Activated B cell treated with CpG ODN at 0.5 μM for 24 hours (primary cell): ENCODE measurements at regions not wholly inside any gene's neighbourhood (a gene's known extent, or its start where the extent isn't known, plus 50 kb on each side); places are given as distances from the start of the nearest gene placed in this dataset.

Experiments
- ATAC-seq: fragments of 200-7000 bp; cut with Tn5 transposase; one replicate; pipeline ENCODE4 v1.10.0; 2021; ENCODE audit warnings: low read depth, mild to moderate bottlenecking, moderate library complexity
- CTCF ChIA-PET: fragments of 350-600 bp; sonication (Branson Sonifier 250); formaldehyde crosslinking; loops from one replicate; lab custom pipeline; 2021; ENCODE audit warnings: antibody characterized with exemption; lab: Charles Lee
- POLR2A ChIA-PET: fragments of 350-600 bp; sonication (Branson Sonifier 250); formaldehyde crosslinking; loops from one replicate; lab custom pipeline; 2021; ENCODE audit warnings: antibody characterized with exemption; lab: Charles Lee
- DNase-seq: peaks from one replicate; pipeline ENCODE4 v3.0.0; 2022
- H3K27ac Mint-ChIP-seq: one replicate; pipeline ENCODE4 v1.8.0; 2020; ENCODE audit warnings: mixed read lengths
- H3K27me3 Mint-ChIP-seq: one replicate; pipeline ENCODE4 v1.8.0; 2021; ENCODE audit warnings: mixed read lengths
- H3K36me3 Mint-ChIP-seq: one replicate; pipeline ENCODE4 v1.8.0; 2021; ENCODE audit warnings: low read depth, mixed read lengths
- H3K4me1 Mint-ChIP-seq: one replicate; pipeline ENCODE4 v1.8.0; 2021; ENCODE audit warnings: mixed read lengths
- H3K4me3 Mint-ChIP-seq: one replicate; pipeline ENCODE4 v1.8.0; 2020; ENCODE audit warnings: mild to moderate bottlenecking, mixed read lengths
- H3K9me3 Mint-ChIP-seq: one replicate; pipeline ENCODE4 v1.8.0; 2020; ENCODE audit warnings: mixed read lengths
- intact Hi-C: fragments of 100-400 bp; cut with micrococcal nuclease; formaldehyde crosslinking; loops from one replicate; pipeline ENCODE4 v1.15.1; 2024
- TF ChIP-seq, protein P1 (sequence below): fragments of 200-600 bp; IDR thresholded peaks from one replicate; pipeline ENCODE4 v1.8.0; 2022; ENCODE audit warnings: antibody characterized with exemption, mild to moderate bottlenecking

- intact Hi-C loops, result no loop called here
- peaks cover under 1% of the 10 kb centered on the region for H3K9me3 Mint-ChIP-seq
- ChIA-PET CTCF (no interaction called here), POLR2A (no interaction called here)
- DNase-seq (no peak), ATAC-seq (no peak)
- no peak overlapping the region for H3K27ac Mint-ChIP-seq
- peaks cover 3% of the 10 kb centered on the region for H3K4me1 Mint-ChIP-seq
- TF ChIP-seq, protein P1, sequence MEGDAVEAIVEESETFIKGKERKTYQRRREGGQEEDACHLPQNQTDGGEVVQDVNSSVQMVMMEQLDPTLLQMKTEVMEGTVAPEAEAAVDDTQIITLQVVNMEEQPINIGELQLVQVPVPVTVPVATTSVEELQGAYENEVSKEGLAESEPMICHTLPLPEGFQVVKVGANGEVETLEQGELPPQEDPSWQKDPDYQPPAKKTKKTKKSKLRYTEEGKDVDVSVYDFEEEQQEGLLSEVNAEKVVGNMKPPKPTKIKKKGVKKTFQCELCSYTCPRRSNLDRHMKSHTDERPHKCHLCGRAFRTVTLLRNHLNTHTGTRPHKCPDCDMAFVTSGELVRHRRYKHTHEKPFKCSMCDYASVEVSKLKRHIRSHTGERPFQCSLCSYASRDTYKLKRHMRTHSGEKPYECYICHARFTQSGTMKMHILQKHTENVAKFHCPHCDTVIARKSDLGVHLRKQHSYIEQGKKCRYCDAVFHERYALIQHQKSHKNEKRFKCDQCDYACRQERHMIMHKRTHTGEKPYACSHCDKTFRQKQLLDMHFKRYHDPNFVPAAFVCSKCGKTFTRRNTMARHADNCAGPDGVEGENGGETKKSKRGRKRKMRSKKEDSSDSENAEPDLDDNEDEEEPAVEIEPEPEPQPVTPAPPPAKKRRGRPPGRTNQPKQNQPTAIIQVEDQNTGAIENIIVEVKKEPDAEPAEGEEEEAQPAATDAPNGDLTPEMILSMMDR, result no peak
- no peaks in the 10 kb centered on the region for H3K27me3 Mint-ChIP-seq
- no peak overlapping the region for H3K4me3 Mint-ChIP-seq
- H3K36me3 Mint-ChIP-seq, result no peaks in the 10 kb centered on the region
These were observed 206.6 kb upstream of the SLC10A2 start for GRCh38 chr13:103272770-103273169.

- no peak for ATAC-seq
These were observed 197.2 kb upstream of the SLC10A2 start for GRCh38 chr13:103263448-103263847.

GRCh38 chr13:103255587-103256301 is 189.5 kb upstream of the SLC10A2 start:
- no peak for DNase-seq

More at GRCh38 chr13:103263448-103263847, 197.2 kb upstream of the SLC10A2 start:
- intact Hi-C loops, result no loop called here
- no peak overlapping the region for H3K4me3 Mint-ChIP-seq
- DNase-seq, result no peak
- H3K27me3 Mint-ChIP-seq, result no peaks in the 10 kb centered on the region
- H3K9me3 Mint-ChIP-seq, result peaks cover 26% of the 10 kb centered on the region
- ChIA-PET POLR2A (no interaction called here), CTCF (no interaction called here)
- H3K4me1 Mint-ChIP-seq, result no peaks in the 10 kb centered on the region
- no peaks in the 10 kb centered on the region for H3K36me3 Mint-ChIP-seq
- H3K27ac Mint-ChIP-seq, result no peak overlapping the region
- TF ChIP-seq, protein P1, result no peak

GRCh38 chr13:103250071-103250470 is 183.9 kb upstream of the SLC10A2 start:
- DNase-seq, result no peak
- Mint-ChIP-seq H3K36me3 (no peaks in the 10 kb centered on the region), H3K4me3 (no peak overlapping the region), H3K9me3 (peaks cover 4% of the 10 kb centered on the region), H3K27me3 (no peaks in the 10 kb centered on the region), H3K27ac (no peak overlapping the region), H3K4me1 (no peaks in the 10 kb centered on the region)
- ChIA-PET CTCF (no interaction called here), POLR2A (no interaction called here)
- TF ChIP-seq, protein P1, result no peak
- no peak for ATAC-seq
- intact Hi-C loops, result no loop called here

More at GRCh38 chr13:103255587-103256301, 189.5 kb upstream of the SLC10A2 start:
- H3K36me3 Mint-ChIP-seq, result no peaks in the 10 kb centered on the region
- POLR2A ChIA-PET, result no interaction called here
- no peaks in the 10 kb centered on the region for H3K27me3 Mint-ChIP-seq
- no peaks in the 10 kb centered on the region for H3K4me1 Mint-ChIP-seq
- TF ChIP-seq, protein P1, result no peak
- no peak overlapping the region for H3K27ac Mint-ChIP-seq
- no peak for ATAC-seq
- intact Hi-C loops, result no loop called here
- peaks cover 4% of the 10 kb centered on the region for H3K9me3 Mint-ChIP-seq
- CTCF ChIA-PET, result no interaction called here
- no peak overlapping the region for H3K4me3 Mint-ChIP-seq

DNA sequence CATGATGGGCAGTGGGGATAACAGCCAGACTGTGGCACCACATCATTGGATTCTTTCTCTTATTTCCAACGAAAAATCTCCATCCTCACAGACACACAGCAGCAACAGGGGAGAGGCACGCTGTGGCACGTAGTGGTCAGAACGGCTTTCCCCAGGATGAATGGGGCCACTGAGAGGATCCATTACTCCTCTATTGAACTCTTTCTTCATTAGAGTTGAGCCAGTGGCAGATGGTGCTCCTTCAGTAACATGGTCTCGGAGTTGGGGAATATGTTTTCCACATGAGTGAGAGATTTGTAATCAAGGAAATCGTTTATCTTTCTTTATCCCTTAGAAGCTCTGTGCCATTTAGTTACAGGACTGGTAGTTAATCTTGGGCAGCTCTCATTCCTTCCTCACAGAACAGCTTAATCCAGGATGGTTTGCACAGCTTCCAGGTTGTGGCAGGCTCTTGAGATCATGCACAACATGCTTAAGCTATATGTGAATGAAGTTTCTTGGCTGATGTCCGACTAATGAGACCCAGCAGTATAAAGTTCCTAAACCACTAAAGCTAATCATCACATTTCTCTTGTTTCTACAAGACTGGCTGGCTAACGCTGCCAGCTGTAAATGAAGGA is 180.5 kb upstream of the SLC10A2 start:
- Mint-ChIP-seq H3K4me3 (no peak overlapping the region), H3K27ac (no peak overlapping the region), H3K4me1 (no peaks in the 10 kb centered on the region), H3K9me3 (no peaks in the 10 kb centered on the region), H3K36me3 (no peaks in the 10 kb centered on the region), H3K27me3 (no peaks in the 10 kb centered on the region)
- CTCF ChIA-PET, result no interaction called here
- DNase-seq (no peak), ATAC-seq (no peak)
- TF ChIP-seq, protein P1, result no peak
- POLR2A ChIA-PET, result no interaction called here
- intact Hi-C loops, result no loop called here
